Right ventricle myocardium inferior (tissue), 1 donor: ENCODE measurements at regions not wholly inside any gene's neighbourhood (a gene's known extent, or its start where the extent isn't known, plus 50 kb on each side); places are given as distances from the start of the nearest gene placed in this dataset.
"Not testable (repeated sequence)": the region's sequence is repeated elsewhere in the genome, so short reads cannot be mapped to it uniquely, and the experiment has no call there.

ENCODE experiments used
- ATAC-seq: fragments of 200-7000 bp; cut with Tn5 transposase; one replicate; pipeline ENCODE4 v1.9.1; 2020; ENCODE audit warnings: mild to moderate bottlenecking, moderate library complexity
- DNase-seq: peaks from one replicate; pipeline ENCODE4 v3.0.0; 2021; ENCODE audit errors: missing footprints
- intact Hi-C: fragments of 100-400 bp; cut with DNase I; formaldehyde crosslinking; loops from one replicate; pipeline ENCODE4 v1.11.0; 2022
- donor health status: DM: no; HTN: yes; CAD: no; lungs with severe emphysema.

DNA sequence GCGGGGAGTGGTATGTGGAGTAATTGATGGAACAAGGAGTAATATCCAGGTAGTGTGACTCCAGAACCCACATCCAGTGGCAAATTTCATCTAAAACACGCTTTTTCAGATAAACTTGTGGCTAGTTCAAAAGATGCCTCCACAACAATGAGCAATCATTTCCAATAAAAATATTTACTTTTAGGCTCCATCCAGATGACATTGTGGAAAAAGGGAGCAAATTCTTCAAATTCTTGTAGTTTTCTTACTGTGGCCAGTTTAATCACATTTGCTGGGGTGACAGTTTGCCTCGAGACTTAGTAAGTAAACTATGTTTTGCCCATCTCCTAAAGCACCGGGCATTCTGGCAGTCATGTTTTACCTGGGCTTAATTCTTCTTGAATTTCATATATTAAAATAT lies 243.6 kb downstream of the IRS1 start:
- DNase-seq: no peak
- ATAC-seq: no peak
- intact Hi-C loops: loop anchor here (5.0 kb wide), 1 partner anchor 236 kb away; no protein-coding TSS in a partner anchor

DNA sequence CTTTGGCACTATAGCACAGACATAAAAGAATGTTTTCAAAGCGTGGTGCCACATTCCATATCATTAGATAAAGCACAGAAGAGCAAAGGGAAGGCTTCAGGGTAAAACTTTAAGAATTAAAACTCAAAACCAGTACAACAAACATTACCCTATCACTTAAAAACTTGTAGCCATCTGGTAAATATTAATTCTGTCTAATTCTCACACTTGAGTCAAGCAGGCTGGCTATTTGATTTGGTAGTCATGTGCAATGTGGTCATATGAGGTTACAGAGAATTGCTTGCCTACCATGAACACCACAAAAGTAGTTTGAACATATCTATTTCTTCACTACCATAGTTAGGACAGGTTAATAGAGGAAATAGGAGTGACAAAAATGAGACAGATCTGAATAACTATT lies 244.9 kb downstream of the IRS1 start:
- no peak for ATAC-seq

DNA sequence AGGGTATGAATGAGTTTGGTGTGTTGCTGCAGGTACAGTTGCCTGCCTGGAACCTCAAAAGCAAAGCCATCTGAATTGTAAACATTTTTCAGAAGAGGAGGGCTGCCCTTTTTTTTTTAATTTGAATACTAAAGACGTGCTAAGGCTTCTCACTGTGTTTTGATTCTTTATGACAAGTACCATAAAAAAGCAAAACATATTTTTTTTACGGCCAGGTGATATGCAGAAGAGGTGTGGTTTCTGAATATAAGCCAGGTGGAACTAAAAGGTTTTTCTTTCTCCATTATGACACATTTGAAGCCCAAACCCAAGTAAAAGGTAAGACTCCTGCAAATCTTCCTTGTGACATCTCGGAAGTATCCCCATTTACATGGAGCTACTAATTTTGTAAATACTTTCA lies 246.3 kb downstream of the IRS1 start:
- intact Hi-C loops: no loop called here
- ATAC-seq (no peak), DNase-seq (no peak)

More for the DNA sequence above, 244.9 kb downstream of the IRS1 start:
- intact Hi-C loops: loop anchor here (5.0 kb wide), 1 partner anchor 238 kb away; no protein-coding TSS in a partner anchor
- DNase-seq: no peak

DNA sequence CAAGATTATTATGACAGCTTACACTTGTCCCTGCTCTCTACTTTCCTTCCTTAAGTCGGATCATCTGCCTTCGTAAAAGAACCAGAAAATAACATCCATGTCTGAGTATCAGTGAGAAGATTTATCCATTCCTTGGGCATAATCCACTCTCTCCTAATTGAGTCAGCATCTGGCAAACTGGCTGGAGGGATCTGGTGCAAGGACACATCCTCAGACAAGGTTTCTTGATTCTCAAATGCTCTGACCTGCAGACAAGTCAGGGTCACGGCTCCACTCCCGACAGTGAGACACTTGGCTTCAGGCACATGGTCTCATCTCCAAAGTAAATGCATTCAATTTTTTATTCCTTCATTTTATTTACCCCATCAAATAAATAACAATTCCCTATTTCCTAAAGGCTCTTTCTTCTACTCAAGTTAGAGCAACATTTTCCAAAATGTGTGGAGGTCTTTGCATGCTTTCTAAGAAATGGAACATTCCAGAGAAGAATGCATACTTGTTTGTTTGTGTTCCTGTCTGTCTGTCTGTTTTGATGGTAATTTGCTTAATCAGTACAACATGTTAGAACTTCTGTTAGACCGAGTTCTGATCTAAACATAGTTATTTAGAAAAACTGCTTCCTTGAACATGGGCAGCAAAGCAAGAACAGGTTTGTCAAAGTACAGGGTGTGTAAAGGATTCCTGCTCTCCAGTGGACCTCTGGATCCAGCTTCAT lies 246.9 kb downstream of the IRS1 start:
- DNase-seq: no peak
- intact Hi-C loops: no loop called here
- no peak for ATAC-seq

DNA sequence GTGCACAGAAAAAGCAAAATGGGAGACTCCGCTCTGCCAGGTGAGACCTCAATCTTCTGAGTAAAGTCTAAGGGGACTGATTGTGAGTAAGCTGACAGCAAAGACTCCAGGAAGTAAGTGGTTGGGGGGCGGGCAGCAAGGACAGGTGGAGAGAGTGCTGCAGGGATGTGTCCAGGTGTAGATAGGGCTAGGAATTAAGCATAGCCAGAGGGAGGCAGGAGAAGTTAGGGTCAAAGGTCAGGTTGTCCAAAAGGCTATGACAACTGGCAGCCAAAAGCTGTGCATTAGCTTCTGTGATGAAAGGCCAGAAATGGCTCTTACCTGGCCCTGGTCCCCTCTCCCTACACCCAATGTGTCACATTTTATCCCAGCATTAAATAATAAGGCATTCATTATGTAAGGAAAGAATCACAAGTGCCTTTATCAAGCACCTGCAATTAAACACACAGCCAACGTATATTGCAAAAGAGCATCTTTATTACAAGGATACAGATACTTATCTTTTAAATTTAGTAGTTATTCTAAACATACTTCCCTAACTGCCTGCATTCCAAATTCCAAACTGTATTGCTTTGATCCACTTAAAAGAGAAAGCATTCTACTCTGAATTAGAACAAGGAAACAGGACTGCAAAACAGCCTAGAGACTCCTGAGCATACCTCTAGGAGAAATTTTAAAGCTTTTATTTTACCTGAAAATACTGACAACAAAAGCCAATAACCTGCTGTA lies 247.9 kb downstream of the IRS1 start:
- intact Hi-C loops: no loop called here
- no peak for DNase-seq

DNA sequence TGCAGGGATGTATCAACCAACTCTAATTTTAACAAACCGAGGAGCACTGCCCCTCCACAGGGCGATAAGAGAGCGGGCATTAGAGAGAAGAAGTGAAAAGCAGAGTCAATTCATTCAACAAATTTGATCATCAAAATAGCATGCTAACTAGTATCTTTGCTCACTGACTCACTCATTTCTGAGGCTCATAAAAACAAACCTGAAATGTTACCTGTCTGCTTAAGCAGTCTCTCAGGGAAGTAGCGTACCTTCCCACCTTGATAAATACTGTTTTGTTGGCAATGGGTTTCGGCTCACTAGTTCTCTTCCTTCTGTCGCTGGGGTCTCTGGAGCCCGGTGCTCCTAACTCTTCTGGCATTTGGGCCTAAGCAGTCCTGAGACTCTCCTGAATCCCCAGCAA lies 248.8 kb downstream of the IRS1 start:
- no peak for ATAC-seq
- intact Hi-C loops: no loop called here

More for the DNA sequence above, 247.9 kb downstream of the IRS1 start:
- ATAC-seq: no peak

DNA sequence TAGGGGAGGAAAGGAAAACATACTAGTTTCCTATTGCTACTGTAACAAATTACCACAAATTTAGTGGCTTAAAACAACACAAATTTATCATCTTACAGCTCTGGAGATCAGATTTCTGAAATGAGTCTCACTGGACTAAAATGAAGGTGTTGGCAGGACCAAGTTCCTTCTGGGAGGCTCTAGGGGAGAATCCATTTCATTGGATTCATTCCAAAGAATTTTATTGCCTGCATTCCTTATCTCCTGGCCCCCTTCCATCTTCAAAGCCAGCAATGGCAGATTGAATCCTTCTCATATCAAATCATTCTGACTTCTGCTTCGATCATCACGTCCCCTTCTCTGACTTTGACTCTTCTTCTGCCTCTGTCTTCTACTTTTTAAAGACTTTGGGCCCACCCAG lies 250.9 kb downstream of the IRS1 start:
- DNase-seq (no peak), ATAC-seq (no peak)
- intact Hi-C loops: no loop called here

More for the DNA sequence above, 248.8 kb downstream of the IRS1 start:
- no peak for DNase-seq

DNA sequence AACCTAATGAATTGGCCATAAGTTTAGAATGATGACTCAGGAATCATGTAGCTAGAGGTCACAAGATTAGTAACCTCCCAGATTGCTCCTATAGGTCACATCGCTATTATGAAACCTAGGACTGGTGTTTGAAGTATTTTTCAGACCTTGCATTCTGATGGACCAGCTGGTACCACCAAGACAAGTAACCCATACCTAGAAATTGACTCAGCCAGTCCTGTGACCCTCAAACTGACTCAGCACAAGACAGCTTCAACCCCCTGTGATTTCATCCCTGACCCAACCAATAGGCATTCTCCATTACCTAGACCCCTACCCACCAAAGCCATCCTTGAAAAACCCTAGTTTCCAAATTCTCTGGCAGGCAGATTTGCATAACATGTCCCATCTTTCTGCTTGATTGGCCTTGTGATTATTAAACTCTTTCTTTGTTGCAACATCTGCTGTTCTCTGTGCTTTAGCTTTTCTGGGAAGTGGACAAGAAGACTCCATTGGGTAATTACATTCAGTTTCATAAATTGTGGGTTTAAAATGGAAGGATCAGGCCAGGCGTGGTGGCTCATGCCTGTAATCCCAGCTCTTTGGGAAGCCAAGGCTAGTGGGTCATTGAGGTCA lies 254.9 kb downstream of the IRS1 start:
- DNase-seq: no peak
- no peak for ATAC-seq
- intact Hi-C loops: no loop called here

DNA sequence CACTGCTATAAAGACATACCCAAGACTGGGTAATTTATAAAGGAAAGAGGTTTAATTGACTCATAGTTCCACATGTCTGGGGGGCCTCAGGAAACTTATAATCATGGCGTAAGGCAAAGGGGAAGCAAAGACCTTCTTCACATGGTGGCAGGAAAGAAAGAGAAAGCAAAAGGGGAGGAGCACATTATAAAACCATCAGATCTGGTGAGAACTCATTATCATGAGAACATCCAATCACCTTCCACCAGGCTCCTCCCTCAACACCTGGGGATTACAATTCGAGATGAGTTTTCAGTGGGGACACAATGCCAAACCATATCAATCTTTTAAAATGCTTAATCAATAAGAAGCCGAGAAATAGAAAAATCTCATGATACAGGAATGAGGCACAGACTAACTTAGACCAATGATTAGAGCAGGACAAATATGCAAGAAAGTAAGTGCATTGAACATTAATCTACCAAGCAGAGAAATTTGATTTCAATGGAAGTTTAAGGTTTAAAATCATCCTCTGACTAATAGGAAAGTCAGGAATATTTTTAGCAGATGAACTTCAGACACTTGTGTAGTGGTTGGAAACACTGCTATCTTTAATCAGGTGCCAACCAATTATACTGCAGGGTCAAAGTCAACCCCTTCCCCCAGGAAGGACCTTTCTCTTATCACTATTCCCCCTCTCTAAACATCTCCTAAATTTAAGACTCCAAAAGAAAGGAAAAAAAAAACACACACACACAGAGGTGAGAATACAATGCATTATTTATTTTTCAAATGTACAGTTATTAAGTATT lies 259.2 kb downstream of the IRS1 start:
- DNase-seq: no peak
- ATAC-seq: no peak
- intact Hi-C loops: no loop called here

DNA sequence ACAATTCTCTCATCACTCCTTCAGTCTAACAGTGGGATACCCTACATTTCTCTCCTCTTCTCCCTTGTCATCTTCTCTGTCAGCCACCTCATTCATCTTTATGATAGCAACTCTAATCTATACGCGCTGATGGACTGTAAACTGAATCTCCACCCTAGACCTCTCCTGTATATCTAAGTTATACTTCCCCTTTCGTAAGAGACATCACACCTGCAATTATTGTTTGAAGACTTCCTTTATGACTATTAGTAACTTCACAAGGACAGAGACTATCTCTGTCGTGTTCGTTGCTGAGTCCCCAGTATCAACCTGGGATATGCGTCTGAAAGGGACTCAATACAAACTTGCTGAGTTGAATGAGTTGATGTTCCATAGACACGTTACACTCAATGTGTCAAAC lies 263.2 kb downstream of the IRS1 start:
- ATAC-seq (no peak), DNase-seq (no peak)
- intact Hi-C loops: no loop called here

DNA sequence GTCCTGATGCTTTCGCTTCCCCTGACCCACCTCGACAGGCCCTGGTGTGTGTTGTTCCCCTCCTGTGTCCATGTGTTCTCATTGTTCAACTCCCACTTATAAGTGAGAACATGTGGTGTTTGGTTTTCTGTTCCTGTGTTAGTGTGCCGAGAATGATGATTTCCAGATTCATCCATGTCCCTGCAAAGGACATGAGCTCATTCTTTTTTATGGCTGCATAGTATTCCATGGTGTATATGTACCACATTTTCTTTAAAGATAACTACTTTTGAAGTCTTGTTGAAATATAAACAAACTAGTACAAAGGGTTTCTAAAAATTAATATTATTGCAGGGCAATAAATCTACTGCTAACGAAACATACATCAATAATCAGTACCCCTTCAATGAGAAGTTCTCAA lies 266.6 kb downstream of the IRS1 start:
- DNase-seq, ATAC-seq, intact Hi-C loops: not testable (repeated sequence)

DNA sequence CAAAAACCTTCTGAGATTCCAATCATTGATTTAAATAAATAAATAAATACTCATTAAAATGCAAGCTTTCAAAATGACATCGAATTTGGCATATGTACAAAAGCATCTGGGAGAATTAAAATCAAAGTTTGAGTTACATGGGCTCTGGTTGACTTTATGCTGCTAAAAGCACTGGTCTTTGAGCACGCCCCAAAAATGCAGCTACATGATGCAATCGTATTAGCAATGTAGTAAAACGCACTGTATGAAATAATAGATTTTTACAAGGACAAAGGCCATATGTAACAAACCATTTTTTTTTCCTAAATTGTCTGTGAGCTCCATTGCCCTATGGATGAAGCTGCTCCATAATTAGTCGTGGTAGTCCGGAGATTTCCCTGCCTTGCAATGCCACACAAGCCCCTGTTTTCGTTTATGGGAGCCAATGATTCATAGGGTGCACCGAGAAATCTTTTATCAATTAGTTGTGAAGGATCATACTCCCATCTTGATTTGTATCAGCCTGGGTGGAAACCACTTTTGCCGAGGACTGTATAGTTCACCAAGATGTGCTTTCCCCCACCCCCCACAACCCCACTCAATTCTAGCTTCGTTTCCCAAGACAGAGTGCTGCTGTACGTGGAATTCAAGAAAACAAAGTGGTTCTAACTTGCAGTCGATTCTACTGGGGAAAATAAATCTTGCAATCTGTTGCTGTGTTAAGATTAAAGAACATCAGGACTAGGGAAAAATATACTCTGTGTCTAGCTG lies 268.4 kb downstream of the IRS1 start:
- DNase-seq (no peak), ATAC-seq (no peak)
- intact Hi-C loops: no loop called here

DNA sequence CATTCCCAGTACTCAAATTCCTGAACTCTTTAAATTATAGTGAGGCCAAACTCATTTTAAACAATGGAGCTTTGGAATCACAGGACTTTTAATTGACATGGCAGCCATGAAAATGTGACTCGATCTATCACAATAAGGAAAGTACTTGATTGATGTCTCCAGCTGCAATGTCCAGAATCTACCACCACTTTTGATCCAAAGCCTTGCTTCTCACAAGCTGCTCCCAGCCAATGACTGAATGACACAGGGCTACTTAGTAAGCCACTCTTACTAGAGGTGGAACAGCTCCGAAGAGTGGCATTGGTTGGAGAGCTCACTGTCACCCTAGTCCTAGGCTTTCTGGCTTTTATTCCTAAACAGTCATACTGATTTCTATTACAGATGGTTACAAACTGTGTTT lies 270.1 kb downstream of the IRS1 start:
- DNase-seq (no peak), ATAC-seq (no peak)
- intact Hi-C loops: no loop called here

DNA sequence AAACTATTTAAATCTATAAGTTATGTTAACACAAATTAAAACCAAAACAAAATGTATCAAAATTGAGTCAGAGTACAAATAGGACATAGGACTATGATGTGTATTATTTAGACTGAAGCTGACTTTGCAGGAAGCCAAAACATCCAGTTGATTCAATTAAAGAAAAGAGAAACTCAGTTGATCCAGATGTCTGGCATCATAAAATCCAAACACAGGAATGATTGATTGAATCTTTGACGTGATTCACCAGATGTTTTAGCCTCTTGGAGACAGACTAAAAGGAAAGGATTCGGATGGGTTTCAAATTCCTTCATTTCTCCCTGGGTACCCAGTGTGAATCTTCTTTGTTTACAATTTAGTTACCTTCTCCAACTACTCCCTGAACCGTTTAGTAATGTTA lies 272.9 kb downstream of the IRS1 start:
- no peak for ATAC-seq
- intact Hi-C loops: no loop called here

DNA sequence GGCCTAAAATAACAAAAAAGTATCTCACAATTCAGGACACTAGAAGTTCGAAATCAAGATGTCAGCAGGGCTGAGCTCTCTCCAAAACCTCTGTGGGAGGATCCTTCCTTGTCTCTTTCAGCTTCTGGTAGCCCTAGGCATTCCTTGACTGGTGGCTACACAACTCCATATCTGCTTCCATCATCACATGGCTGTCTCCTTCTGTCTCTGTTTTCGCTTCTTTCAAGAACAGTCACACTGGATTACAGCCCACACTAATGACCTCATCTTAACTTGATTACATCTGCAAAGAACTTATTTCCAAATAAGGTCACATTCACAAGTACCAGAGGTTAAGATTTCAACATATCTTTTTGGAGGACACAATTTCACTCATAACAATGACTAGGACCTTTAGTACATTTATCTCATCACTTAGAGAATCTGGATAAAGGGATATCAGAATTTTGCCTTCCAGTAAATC lies 275.2 kb downstream of the IRS1 start:
- ATAC-seq: peak; percentile 62
- intact Hi-C loops: no loop called here
- DNase-seq: no peak

More for the DNA sequence above, 272.9 kb downstream of the IRS1 start:
- no peak for DNase-seq

DNA sequence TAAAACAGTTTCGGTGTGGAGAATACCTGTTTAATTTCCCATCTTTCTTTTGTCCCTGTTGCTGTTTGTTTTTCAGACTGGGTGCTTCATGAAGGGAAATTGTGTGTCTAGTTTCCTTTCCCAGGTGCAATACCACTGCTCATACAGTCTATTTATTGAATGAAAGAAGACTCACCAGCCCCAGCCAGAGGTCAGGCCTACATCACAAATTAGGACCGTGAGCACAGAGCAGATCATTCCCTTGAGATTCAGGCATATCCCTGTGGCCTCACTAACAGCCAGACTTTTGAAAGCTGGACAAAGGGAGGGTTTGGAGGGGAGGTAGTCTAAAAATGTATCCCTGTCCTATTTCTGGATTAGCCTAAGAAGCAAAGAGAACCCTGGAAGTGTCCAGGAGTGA lies 278.9 kb downstream of the IRS1 start:
- DNase-seq: no peak
- intact Hi-C loops: no loop called here
- ATAC-seq: no peak

DNA sequence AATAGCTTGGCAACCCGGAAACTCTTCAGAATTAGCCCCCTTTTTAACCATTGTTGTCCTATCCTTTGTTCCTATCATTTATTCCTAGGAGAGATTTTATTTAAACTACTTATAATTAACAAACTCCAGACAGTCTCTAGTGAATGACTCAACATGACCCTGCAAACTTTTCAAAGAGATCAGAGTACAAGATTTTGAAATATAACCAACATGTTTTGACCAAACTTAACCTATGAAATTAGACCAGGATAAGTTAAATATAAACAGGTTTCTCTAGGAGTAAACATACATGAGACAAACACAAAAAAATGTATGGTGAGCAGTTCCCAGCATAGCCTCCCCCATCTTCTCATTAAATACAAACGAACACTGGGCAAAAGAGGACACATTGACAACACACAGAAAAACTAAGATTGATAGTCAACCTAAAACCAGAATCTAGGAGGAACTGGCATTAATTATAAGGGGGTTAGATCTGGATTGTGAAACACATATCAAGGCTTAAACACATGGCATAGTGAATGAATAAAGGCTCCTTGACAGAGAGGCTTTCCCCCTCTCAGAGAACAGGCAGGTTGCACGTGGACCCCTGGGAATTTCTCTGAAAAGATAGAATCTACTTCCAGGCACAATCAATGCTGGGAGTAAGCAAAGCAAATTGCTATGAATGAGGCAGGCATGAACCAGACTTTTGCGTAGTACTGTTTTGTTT lies 284.1 kb downstream of the IRS1 start:
- DNase-seq: no peak
- intact Hi-C loops: no loop called here
- no peak for ATAC-seq

DNA sequence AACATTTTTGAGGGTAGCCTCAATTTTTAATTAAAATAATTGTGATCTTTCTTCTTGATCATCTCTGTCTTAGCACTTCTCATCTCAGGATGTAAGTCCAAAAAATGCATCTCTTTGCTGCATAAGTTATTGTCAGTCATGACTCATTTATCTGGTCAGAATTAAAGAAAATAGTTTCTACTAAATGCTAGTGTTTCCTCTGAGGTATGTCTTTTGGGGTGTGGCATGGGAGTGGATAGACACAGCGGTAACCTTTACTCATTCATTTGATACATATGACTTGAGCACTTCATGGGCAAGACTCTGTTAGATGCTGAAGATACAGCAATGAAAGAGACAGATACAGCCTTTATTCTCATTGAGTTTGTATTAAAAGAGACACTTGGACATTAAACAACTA lies 284.7 kb downstream of the IRS1 start:
- no peak for DNase-seq
- intact Hi-C loops: no loop called here
- ATAC-seq: no peak
